Central memory CD8-positive, alpha-beta T cell (primary cell): ENCODE measurements at regions not wholly inside any gene's neighbourhood (a gene's known extent, or its start where the extent isn't known, plus 50 kb on each side); places are given as distances from the start of the nearest gene placed in this dataset.

Experiments used
- ATAC-seq: fragments of 150-1000 bp; cut with Tn5 transposase; replicated peaks from 2 replicates; pipeline ENCODE4 v1.10.0; 2022; ENCODE audit warnings: mild to moderate bottlenecking, moderate FRiP score, moderate number of reproducible peaks; ENCODE audit not compliant: poor library complexity, severe bottlenecking; ENCODE audit errors: extremely low read depth
- DNase-seq, 2 donors: peaks; one replicate each; pipeline ENCODE4 v3.0.0; 2021; ENCODE audit warnings: low spot score in 2 of 2
- H3K27ac Mint-ChIP-seq: one replicate; pipeline ENCODE4 v1.8.0; 2022; ENCODE audit warnings: low read depth, mild to moderate bottlenecking, moderate library complexity, mixed read lengths
- H3K27me3 Mint-ChIP-seq: one replicate; pipeline ENCODE4 v1.8.0; 2022; ENCODE audit warnings: mixed read lengths
- H3K36me3 Mint-ChIP-seq: one replicate; pipeline ENCODE4 v1.8.0; 2022; ENCODE audit warnings: mild to moderate bottlenecking, moderate library complexity, mixed read lengths; ENCODE audit not compliant: insufficient read depth
- H3K4me1 Mint-ChIP-seq: one replicate; pipeline ENCODE4 v1.8.0; 2022; ENCODE audit warnings: mixed read lengths
- H3K4me3 Mint-ChIP-seq: one replicate; pipeline ENCODE4 v1.8.0; 2022; ENCODE audit warnings: mild to moderate bottlenecking, moderate library complexity, mixed read lengths
- H3K9me3 Mint-ChIP-seq: one replicate; pipeline ENCODE4 v1.8.0; 2022; ENCODE audit warnings: mixed read lengths

DNA sequence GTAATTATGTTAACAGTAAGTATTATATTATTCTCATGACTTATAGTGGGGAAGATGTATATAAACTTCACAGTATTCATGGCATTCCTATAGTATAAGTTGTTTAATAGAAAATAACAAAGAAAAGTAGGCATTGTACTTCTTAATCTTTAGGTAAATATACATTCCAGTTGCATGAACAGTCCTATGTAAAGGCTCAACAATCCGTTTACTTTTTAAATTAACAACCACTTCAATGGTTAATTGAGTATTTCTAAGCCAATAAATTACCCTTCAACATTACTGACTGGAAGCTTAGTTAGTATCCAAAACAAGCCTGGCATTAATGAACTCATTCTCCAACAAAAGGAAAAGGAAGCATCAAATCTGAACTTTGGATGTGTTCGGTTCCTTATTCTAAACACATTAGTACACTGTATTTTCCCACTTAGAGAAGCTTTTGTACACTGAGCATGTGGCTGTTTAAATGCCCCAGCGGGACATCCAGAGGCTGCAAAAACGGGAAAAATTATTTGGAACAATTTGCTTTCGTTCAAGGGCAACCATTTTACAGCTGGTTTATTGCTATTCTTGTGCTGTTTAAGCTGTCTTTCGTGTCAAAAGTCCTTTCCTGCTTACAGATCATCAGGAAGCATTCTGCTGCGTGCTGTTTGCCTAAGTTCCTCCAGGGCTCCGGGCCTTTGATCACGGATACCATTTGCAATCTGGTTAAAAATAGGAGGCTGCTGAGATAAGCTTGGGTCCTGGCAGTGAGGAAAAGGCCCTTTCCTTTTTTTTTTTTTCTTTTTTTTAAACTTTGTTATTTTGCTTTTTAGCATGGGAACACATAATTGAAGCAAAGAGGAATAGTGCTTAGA, 460.3 kb downstream of the SPRY1 start:
- Mint-ChIP-seq H3K4me1 (no peaks in the 10 kb centered on the region), H3K4me3 (no peak overlapping the region), H3K27ac (no peak overlapping the region), H3K9me3 (no peaks in the 10 kb centered on the region), H3K27me3 (no peaks in the 10 kb centered on the region), H3K36me3 (no peaks in the 10 kb centered on the region)
- ATAC-seq (no peak), DNase-seq (no peak)

- H3K4me3 Mint-ChIP-seq = no peak overlapping the region
- no peaks in the 10 kb centered on the region for H3K36me3 Mint-ChIP-seq
- H3K4me1 Mint-ChIP-seq = no peaks in the 10 kb centered on the region
- H3K27ac Mint-ChIP-seq = no peak overlapping the region
- DNase-seq = no peak
- no peak for ATAC-seq
- H3K27me3 Mint-ChIP-seq = no peaks in the 10 kb centered on the region
- H3K9me3 Mint-ChIP-seq = no peaks in the 10 kb centered on the region
These were observed 461.9 kb downstream of the SPRY1 start for GRCh38 chr4:123858465-123858864.

DNA sequence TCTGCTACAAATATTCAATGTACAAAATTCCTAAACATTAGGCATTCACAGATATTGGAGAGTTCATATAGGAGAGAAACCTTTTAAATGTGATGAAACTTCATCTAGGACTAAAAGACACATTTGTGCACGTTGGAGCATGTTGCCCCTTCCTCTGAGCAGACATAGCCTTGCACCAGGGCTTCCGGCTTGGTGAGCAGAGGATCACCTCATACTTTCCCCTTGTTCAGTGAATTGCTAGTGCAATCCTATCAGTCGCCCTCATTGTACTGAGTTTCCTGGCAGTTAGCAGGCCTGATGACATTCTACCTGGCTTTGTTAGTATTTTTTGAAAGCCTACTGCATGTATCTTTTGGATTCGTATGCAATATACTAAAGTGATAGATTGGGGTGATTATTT, 466.2 kb downstream of the SPRY1 start:
- no peaks in the 10 kb centered on the region for H3K4me1 Mint-ChIP-seq
- no peak overlapping the region for H3K27ac Mint-ChIP-seq
- ATAC-seq (no peak), DNase-seq (no peak)
- no peaks in the 10 kb centered on the region for H3K27me3 Mint-ChIP-seq
- H3K9me3 Mint-ChIP-seq = peaks cover 5% of the 10 kb centered on the region
- H3K4me3 Mint-ChIP-seq = no peak overlapping the region
- H3K36me3 Mint-ChIP-seq = no peaks in the 10 kb centered on the region

DNA sequence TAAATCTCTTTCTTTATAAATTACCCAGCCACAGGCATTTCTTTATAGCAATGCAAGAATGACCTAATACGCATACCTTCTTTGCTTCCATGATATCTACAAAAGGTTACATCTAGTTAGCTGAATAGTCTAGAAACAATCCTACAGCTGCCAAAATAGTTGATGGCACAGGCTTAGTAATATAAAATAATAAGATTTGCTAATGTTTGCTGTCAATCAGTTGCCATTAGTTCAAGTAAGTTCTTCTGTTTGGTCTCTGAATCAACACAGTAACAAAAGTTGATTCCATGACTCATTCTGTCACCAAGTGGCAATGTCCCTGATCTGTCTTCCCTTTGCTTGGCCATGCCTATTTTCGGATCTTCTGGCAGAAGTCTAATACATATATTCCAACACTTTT, 470.2 kb downstream of the SPRY1 start:
- no peak for ATAC-seq
- Mint-ChIP-seq H3K27me3 (no peaks in the 10 kb centered on the region), H3K4me1 (no peaks in the 10 kb centered on the region), H3K4me3 (no peak overlapping the region), H3K27ac (no peak overlapping the region), H3K9me3 (peaks cover 5% of the 10 kb centered on the region), H3K36me3 (no peaks in the 10 kb centered on the region)
- no peak for DNase-seq

GRCh38 chr4:123867910-123868587, 471.5 kb downstream of the SPRY1 start:
- Mint-ChIP-seq H3K27ac (no peak overlapping the region), H3K4me1 (no peaks in the 10 kb centered on the region), H3K9me3 (peaks cover 5% of the 10 kb centered on the region), H3K27me3 (no peaks in the 10 kb centered on the region), H3K4me3 (no peak overlapping the region), H3K36me3 (no peaks in the 10 kb centered on the region)
- ATAC-seq = no peak
- no peak for DNase-seq

DNA sequence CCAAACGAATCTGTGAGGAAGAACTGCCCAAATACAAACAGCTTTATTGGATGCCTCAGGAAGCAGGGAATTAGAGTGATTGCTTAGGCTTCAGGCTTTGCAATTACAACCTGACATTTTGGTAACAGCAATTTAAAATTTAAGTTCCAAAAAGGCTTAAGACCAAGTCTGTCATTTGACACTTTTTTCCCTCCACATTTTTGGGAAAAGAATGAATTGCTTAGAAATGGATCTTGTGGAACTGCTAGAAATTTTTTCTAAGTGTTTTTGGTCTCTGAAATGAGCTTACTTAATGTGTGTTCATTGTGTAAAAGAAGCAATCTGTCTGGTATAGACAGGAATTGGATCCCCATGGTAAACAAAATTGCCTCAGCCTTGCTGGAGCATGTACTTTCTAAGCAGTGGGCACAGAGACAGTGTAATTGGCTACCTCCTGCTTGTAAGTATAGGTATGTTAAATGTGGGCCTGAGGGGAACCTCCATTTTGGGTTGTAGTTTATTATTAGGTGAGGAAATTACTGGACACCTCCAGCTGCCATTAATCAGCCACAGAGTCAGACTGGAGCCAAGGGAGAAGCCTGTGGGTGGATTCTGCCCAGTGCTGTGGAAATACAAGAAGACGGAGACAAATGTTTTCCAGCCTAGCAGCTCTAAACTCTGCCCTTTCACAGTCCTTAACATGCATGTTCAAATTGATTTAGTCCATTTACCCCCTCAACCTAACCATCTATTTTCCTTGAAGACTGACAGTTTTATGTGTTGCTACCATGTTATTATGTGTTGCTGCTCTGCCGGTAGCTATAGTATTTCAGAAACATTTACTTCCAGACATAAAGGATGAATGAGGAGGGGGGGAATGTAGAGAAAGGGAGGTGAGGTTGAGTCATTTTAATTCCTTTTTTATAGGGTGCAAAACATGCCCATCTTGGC, 473.0 kb downstream of the SPRY1 start:
- Mint-ChIP-seq H3K4me1 (no peaks in the 10 kb centered on the region), H3K36me3 (no peaks in the 10 kb centered on the region), H3K4me3 (no peak overlapping the region), H3K9me3 (peaks cover 5% of the 10 kb centered on the region), H3K27ac (no peak overlapping the region), H3K27me3 (no peaks in the 10 kb centered on the region)
- no peak for ATAC-seq
- DNase-seq = no peak

GRCh38 chr4:123870216-123870876, 473.8 kb downstream of the SPRY1 start:
- Mint-ChIP-seq H3K9me3 (peaks cover 5% of the 10 kb centered on the region), H3K4me1 (no peaks in the 10 kb centered on the region), H3K27me3 (no peaks in the 10 kb centered on the region), H3K36me3 (no peaks in the 10 kb centered on the region), H3K4me3 (no peak overlapping the region), H3K27ac (no peak overlapping the region)
- DNase-seq (no peak), ATAC-seq (no peak)

- ATAC-seq (no peak), DNase-seq (no peak)
- no peaks in the 10 kb centered on the region for H3K36me3 Mint-ChIP-seq
- no peak overlapping the region for H3K4me3 Mint-ChIP-seq
- no peaks in the 10 kb centered on the region for H3K27me3 Mint-ChIP-seq
- no peak overlapping the region for H3K27ac Mint-ChIP-seq
- H3K4me1 Mint-ChIP-seq = no peaks in the 10 kb centered on the region
- peaks cover 6% of the 10 kb centered on the region for H3K9me3 Mint-ChIP-seq
These were observed 474.7 kb downstream of the SPRY1 start for GRCh38 chr4:123871341-123871740.

GRCh38 chr4:123874063-123874462, 477.5 kb downstream of the SPRY1 start:
- no peak overlapping the region for H3K27ac Mint-ChIP-seq
- H3K4me1 Mint-ChIP-seq = no peaks in the 10 kb centered on the region
- H3K27me3 Mint-ChIP-seq = no peaks in the 10 kb centered on the region
- DNase-seq (no peak), ATAC-seq (no peak)
- no peaks in the 10 kb centered on the region for H3K36me3 Mint-ChIP-seq
- H3K9me3 Mint-ChIP-seq = peaks cover 5% of the 10 kb centered on the region
- no peak overlapping the region for H3K4me3 Mint-ChIP-seq

GRCh38 chr4:123876143-123876542, 479.5 kb downstream of the SPRY1 start:
- H3K4me3 Mint-ChIP-seq = no peak overlapping the region
- DNase-seq = no peak

GRCh38 chr4:123876671-123877101, 480.1 kb downstream of the SPRY1 start:
- Mint-ChIP-seq H3K36me3 (peaks cover 2% of the 10 kb centered on the region), H3K27me3 (no peaks in the 10 kb centered on the region)
- no peak for ATAC-seq

More at GRCh38 chr4:123876143-123876542, 479.5 kb downstream of the SPRY1 start:
- no peak for ATAC-seq
- no peak overlapping the region for H3K27ac Mint-ChIP-seq
- H3K4me1 Mint-ChIP-seq = no peaks in the 10 kb centered on the region
- H3K9me3 Mint-ChIP-seq = peaks cover 5% of the 10 kb centered on the region
- H3K27me3 Mint-ChIP-seq = no peaks in the 10 kb centered on the region
- H3K36me3 Mint-ChIP-seq = peaks cover 2% of the 10 kb centered on the region

GRCh38 chr4:123877551-123877950, 481.0 kb downstream of the SPRY1 start:
- Mint-ChIP-seq H3K4me1 (no peaks in the 10 kb centered on the region), H3K9me3 (peaks cover 5% of the 10 kb centered on the region), H3K27ac (no peak overlapping the region), H3K27me3 (no peaks in the 10 kb centered on the region), H3K36me3 (peaks cover 2% of the 10 kb centered on the region), H3K4me3 (no peak overlapping the region)
- ATAC-seq = no peak
- DNase-seq = no peak

More at GRCh38 chr4:123876671-123877101, 480.1 kb downstream of the SPRY1 start:
- peaks cover 5% of the 10 kb centered on the region for H3K9me3 Mint-ChIP-seq
- no peak overlapping the region for H3K27ac Mint-ChIP-seq
- H3K4me3 Mint-ChIP-seq = no peak overlapping the region
- DNase-seq = no peak
- no peaks in the 10 kb centered on the region for H3K4me1 Mint-ChIP-seq
